Endothelial cell of umbilical vein (primary cell): ENCODE measurements at regions not wholly inside any gene's neighbourhood (a gene's known extent, or its start where the extent isn't known, plus 50 kb on each side); places are given as distances from the start of the nearest gene placed in this dataset.

Source experiments
- BruUV-seq: library from RNA; stranded (reverse); fragments of 400-500 nt; replicated peaks from 2 replicates; lab custom pipeline; 2021; lab: Mats Ljungman, UMichigan
- CTCF ChIA-PET: fragments of 300-600, 350-600 bp; sonication (Branson Sonifier 250); formaldehyde crosslinking; loops from one replicate; lab custom pipeline; 2021; ENCODE audit warnings: antibody characterized with exemption, inconsistent platforms; lab: Charles Lee
- POLR2A ChIA-PET: fragments of 300-600, 350-600 bp; sonication (Branson Sonifier 250); formaldehyde crosslinking; loops from one replicate; lab custom pipeline; 2021; ENCODE audit warnings: antibody characterized with exemption, inconsistent platforms; lab: Charles Lee
- DNase-seq: peaks from one replicate; pipeline ENCODE4 v3.0.0-alpha.2; 2011; ENCODE audit warnings: low read depth, low spot score
- FAIRE-seq: peaks from 2 replicates; lab custom pipeline; 2011; peaks lifted over from hg19 to GRCh38; lab: Jason Lieb, UNC
- H2AFZ ChIP-seq: 2 replicates; pipeline ENCODE4 v1.6.0; 2012; ENCODE audit warnings: low read depth, low read length, control low read depth, inconsistent platforms
- H3K27ac ChIP-seq: 2 replicates; pipeline ENCODE4 v1.5.1; 2011; ENCODE audit warnings: low read depth, mild to moderate bottlenecking, control low read depth, low read length, moderate library complexity; ENCODE audit not compliant: insufficient read depth
- H3K27me3 ChIP-seq, 2 experiments: 2 replicates each; pipeline versions ENCODE4 v1.6.0 to v1.6.1; 2011; ENCODE audit warnings: low read length in 2 of 2, mixed read lengths in 1 of 2; ENCODE audit not compliant: control insufficient read depth in 2 of 2, insufficient read depth in 2 of 2
- H3K36me3 ChIP-seq, 2 experiments: 2 replicates in 1 of 2; 3 replicates in 1 of 2; pipeline ENCODE4 v1.5.1; 2011; ENCODE audit warnings: low read length in 2 of 2, mild to moderate bottlenecking in 1 of 2, moderate library complexity in 1 of 2; ENCODE audit not compliant: control insufficient read depth in 2 of 2, insufficient read depth in 2 of 2; ENCODE audit errors: extremely low read depth in 1 of 2
- H3K4me1 ChIP-seq: 3 replicates; pipeline ENCODE4 v1.5.1; 2011; ENCODE audit warnings: mild to moderate bottlenecking, low read length; ENCODE audit not compliant: control insufficient read depth, insufficient read depth; ENCODE audit errors: extremely low read depth
- H3K4me2 ChIP-seq: 2 replicates; pipeline ENCODE4 v1.6.1; 2011; ENCODE audit warnings: low read length, control low read depth, mixed read lengths; ENCODE audit not compliant: insufficient read depth
- H3K4me3 ChIP-seq, 3 experiments: fragments of 200-600 bp in 1 of 3; sonication (generic), shearing (Covaris generic) in 1 of 3; replicated peaks in 1 of 3; 2 replicates each; pipeline ENCODE4 v1.5.1; 2011 to 2016; ENCODE audit warnings: control low read depth in 3 of 3, low read length in 3 of 3, mild to moderate bottlenecking in 2 of 3, inconsistent platforms in 1 of 3, low read depth in 1 of 3, moderate library complexity in 1 of 3; ENCODE audit not compliant: insufficient read depth in 1 of 3
- H3K79me2 ChIP-seq: 2 replicates; pipeline ENCODE4 v1.6.0; 2012; ENCODE audit warnings: low read length, inconsistent platforms; ENCODE audit not compliant: control insufficient read depth, insufficient read depth
- H3K9ac ChIP-seq: replicated peaks from 2 replicates; pipeline ENCODE3; 2011; ENCODE audit warnings: low read length, control low read depth; ENCODE audit not compliant: insufficient read depth; ENCODE audit errors: extremely low read depth
- H3K9me1 ChIP-seq: replicated peaks from 3 replicates; pipeline ENCODE4 v1.6.0; 2011; ENCODE audit warnings: mild to moderate bottlenecking, low read length; ENCODE audit not compliant: control insufficient read depth, insufficient read depth; ENCODE audit errors: extremely low read depth
- H3K9me3 ChIP-seq: replicated peaks from 2 replicates; pipeline ENCODE4 v1.5.1; 2012; ENCODE audit warnings: low read length, inconsistent platforms; ENCODE audit not compliant: control insufficient read depth, insufficient read depth
- H4K20me1 ChIP-seq: replicated peaks from 2 replicates; pipeline ENCODE3; 2011; ENCODE audit warnings: mild to moderate bottlenecking, low read length; ENCODE audit not compliant: control insufficient read depth, insufficient read depth; ENCODE audit errors: extremely low read depth
- EZH2 ChIP-seq: IDR thresholded peaks from 2 replicates; pipeline ENCODE4 v1.6.1; 2012; ENCODE audit warnings: borderline replicate concordance, low read depth, mild to moderate bottlenecking, moderate library complexity, low read length, inconsistent platforms; ENCODE audit not compliant: severe bottlenecking
- FOS ChIP-seq: IDR thresholded peaks from 2 replicates; pipeline ENCODE4 v1.6.1; 2011; ENCODE audit warnings: mild to moderate bottlenecking, low read length, moderate library complexity, borderline replicate concordance; ENCODE audit not compliant: insufficient read depth
- GATA2 ChIP-seq: IDR thresholded peaks from 2 replicates; pipeline ENCODE4 v1.7.0; 2011; ENCODE audit warnings: low read depth, mild to moderate bottlenecking, moderate library complexity, mixed read lengths, low read length; ENCODE audit not compliant: insufficient read length, insufficient read depth
- JUN ChIP-seq: IDR thresholded peaks from 2 replicates; pipeline ENCODE4 v1.6.1; 2011; ENCODE audit warnings: borderline replicate concordance, low read depth; ENCODE audit not compliant: insufficient read length, insufficient read depth
- MYC ChIP-seq: IDR thresholded peaks from one replicate; pipeline ENCODE4 v1.6.1; 2011; ENCODE audit warnings: mild to moderate bottlenecking, low read depth, low read length
- POLR2A ChIP-seq: IDR thresholded peaks from 2 replicates; pipeline ENCODE4 v1.6.1; 2012; ENCODE audit warnings: low read depth, mild to moderate bottlenecking, control low read depth, low read length
- POLR2AphosphoS5 ChIP-seq: IDR thresholded peaks from 2 replicates; pipeline ENCODE4 v1.6.1; 2012; ENCODE audit warnings: low read depth, mild to moderate bottlenecking, control low read depth, low read length, moderate library complexity; ENCODE audit not compliant: insufficient read depth
- dilution Hi-C: fragments of 300-500 bp; cut with MboI; formaldehyde crosslinking; loops from one replicate; pipeline ENCODE4 v1.15.0; 2019; ENCODE audit warnings: low sequenced_read_pairs; ENCODE audit not compliant: extremely low pct_ligation_motif_present
- intact Hi-C: fragments of 100-400 bp; cut with micrococcal nuclease; formaldehyde crosslinking; loops from one replicate; pipeline ENCODE4 v1.10.0; 2022
- TF ChIP-seq, protein P1 (sequence below), 2 donors: IDR thresholded peaks; 1 replicate in 1 of 2; 2 replicates in 1 of 2; pipeline ENCODE4 v1.5.1; 2011; ENCODE audit warnings: low read length in 2 of 2, mild to moderate bottlenecking in 2 of 2, moderate library complexity in 2 of 2, control low read depth in 1 of 2, inconsistent platforms in 1 of 2, low read depth in 1 of 2; ENCODE audit not compliant: insufficient read depth in 1 of 2; ENCODE audit errors: extremely low read depth in 1 of 2
- TF ChIP-seq, protein P2 (sequence below): IDR thresholded peaks from 2 replicates; pipeline ENCODE4 v1.6.1; 2011; ENCODE audit not compliant: insufficient read depth, insufficient read length

GRCh38 chr13:84029396-84029795, 147.1 kb upstream of the SLITRK1 start:
- Histone ChIP-seq H3K9me1 (no peaks in the 10 kb centered on the region), H3K27me3 (no peaks in the 10 kb centered on the region), H3K4me1 (no peaks in the 10 kb centered on the region), H3K4me3 (no peak overlapping the region), H3K9me3 (no peaks in the 10 kb centered on the region), H3K79me2 (no peaks in the 10 kb centered on the region), H3K36me3 (no peaks in the 10 kb centered on the region), H3K4me2 (no peak overlapping the region), H3K27ac (no peak overlapping the region), H2AFZ (no peak overlapping the region), H4K20me1 (no peaks in the 10 kb centered on the region), H3K9ac (no peak overlapping the region)
- ChIA-PET POLR2A (no interaction called here), CTCF (no interaction called here)
- BruUV-seq: no TSS peak
- no peak for DNase-seq
- FAIRE-seq: no peak
- TF ChIP-seq POLR2A (no peak), JUN (no peak), MYC (no peak), FOS (no peak), EZH2 (no peak), POLR2AphosphoS5 (no peak), GATA2 (no peak)
- TF ChIP-seq, protein P1, sequence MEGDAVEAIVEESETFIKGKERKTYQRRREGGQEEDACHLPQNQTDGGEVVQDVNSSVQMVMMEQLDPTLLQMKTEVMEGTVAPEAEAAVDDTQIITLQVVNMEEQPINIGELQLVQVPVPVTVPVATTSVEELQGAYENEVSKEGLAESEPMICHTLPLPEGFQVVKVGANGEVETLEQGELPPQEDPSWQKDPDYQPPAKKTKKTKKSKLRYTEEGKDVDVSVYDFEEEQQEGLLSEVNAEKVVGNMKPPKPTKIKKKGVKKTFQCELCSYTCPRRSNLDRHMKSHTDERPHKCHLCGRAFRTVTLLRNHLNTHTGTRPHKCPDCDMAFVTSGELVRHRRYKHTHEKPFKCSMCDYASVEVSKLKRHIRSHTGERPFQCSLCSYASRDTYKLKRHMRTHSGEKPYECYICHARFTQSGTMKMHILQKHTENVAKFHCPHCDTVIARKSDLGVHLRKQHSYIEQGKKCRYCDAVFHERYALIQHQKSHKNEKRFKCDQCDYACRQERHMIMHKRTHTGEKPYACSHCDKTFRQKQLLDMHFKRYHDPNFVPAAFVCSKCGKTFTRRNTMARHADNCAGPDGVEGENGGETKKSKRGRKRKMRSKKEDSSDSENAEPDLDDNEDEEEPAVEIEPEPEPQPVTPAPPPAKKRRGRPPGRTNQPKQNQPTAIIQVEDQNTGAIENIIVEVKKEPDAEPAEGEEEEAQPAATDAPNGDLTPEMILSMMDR (IDR thresholded peaks at IDR 0.05; ENCODE audit: extremely low read depth in 1 of 2, insufficient read depth in 1 of 2, low read depth in 1 of 2, low read length in 2 of 2): no peak
- TF ChIP-seq, protein P2, sequence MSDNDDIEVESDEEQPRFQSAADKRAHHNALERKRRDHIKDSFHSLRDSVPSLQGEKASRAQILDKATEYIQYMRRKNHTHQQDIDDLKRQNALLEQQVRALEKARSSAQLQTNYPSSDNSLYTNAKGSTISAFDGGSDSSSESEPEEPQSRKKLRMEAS: no peak
- dilution Hi-C loops: no loop called here
- intact Hi-C loops: no loop called here
